Stimulated activated memory B cell treated with anti-CD40 and anti-IgM and Interleukin-4, amounts not matched to agents 10 μg/mL and 1 μg/mL and 100 μg/mL, for 72 hours (primary cell): ENCODE measurements at regions not wholly inside any gene's neighbourhood (a gene's known extent, or its start where the extent isn't known, plus 50 kb on each side); places are given as distances from the start of the nearest gene placed in this dataset.
"Not testable (repeated sequence)": the region's sequence is repeated elsewhere in the genome, so short reads cannot be mapped to it uniquely, and the experiment has no call there.

ENCODE experiments used
- ATAC-seq: fragments of 150-1000 bp; cut with Tn5 transposase; 2 replicates; pipeline ENCODE4 v1.10.0; 2021
- H3K27ac Mint-ChIP-seq: one replicate; pipeline ENCODE4 v1.8.0; 2022; ENCODE audit warnings: mild to moderate bottlenecking, mixed read lengths
- H3K27me3 Mint-ChIP-seq: one replicate; pipeline ENCODE4 v1.8.0; 2022; ENCODE audit warnings: mixed read lengths
- H3K36me3 Mint-ChIP-seq: one replicate; pipeline ENCODE4 v1.8.0; 2022; ENCODE audit warnings: mixed read lengths
- H3K4me1 Mint-ChIP-seq: one replicate; pipeline ENCODE4 v1.8.0; 2022; ENCODE audit warnings: mixed read lengths
- H3K4me3 Mint-ChIP-seq: one replicate; pipeline ENCODE4 v1.8.0; 2022; ENCODE audit warnings: mild to moderate bottlenecking, moderate library complexity, mixed read lengths
- H3K9me3 Mint-ChIP-seq: one replicate; pipeline ENCODE4 v1.8.0; 2022; ENCODE audit warnings: mixed read lengths

- Mint-ChIP-seq H3K27ac (no peak overlapping the region), H3K27me3 (peaks cover 23% of the 10 kb centered on the region), H3K36me3 (no peaks in the 10 kb centered on the region), H3K4me3 (no peak overlapping the region), H3K9me3 (peaks cover 4% of the 10 kb centered on the region), H3K4me1 (no peaks in the 10 kb centered on the region)
- no peak for ATAC-seq
Measured at GRCh38 chr7:37536706-37537105, 88.0 kb upstream of the ELMO1 start.

DNA sequence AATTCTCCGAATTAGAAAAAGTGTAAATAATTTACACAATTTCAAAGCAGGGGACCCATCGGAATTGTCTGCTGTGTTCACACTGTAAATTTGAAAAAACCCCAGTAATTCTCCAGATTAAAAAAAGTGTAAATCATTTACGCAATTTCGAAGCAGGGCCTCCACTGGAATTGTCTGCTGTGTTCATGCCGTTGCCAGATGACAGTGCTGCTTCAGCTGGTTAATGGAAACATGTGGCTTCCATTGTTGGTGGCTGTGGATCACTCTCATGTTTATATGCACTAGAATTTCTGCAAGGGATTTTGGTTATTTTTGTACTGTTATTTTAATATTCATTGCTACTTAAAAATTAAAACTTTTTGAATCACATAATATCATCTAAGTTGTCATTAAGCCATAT is 88.8 kb upstream of the ELMO1 start:
- no peak overlapping the region for H3K27ac Mint-ChIP-seq
- no peak for ATAC-seq
- H3K4me3 Mint-ChIP-seq: no peak overlapping the region
- no peaks in the 10 kb centered on the region for H3K4me1 Mint-ChIP-seq
- peaks cover 4% of the 10 kb centered on the region for H3K9me3 Mint-ChIP-seq
- no peaks in the 10 kb centered on the region for H3K36me3 Mint-ChIP-seq
- H3K27me3 Mint-ChIP-seq: peaks cover 23% of the 10 kb centered on the region

DNA sequence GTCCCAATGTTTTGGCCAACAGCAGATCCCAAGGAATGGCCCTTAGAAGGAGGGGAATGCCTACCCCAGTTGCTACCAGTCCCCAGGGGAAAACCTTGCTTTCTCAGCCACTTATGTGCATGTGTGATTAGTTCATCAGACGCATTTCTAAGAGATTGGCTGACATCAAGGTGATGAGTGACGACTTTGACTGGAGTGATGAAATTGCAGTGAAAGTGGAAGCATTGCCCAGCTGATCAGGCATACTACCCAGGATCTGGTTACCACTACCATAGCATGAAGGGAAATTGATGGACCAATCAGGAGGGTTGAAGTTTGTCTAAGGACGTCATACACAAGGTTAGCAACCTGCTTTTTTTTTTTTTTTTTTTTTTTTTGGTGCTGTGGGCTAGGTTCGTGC is 90.3 kb upstream of the ELMO1 start:
- no peaks in the 10 kb centered on the region for H3K4me1 Mint-ChIP-seq
- H3K27ac Mint-ChIP-seq: no peak overlapping the region
- H3K4me3 Mint-ChIP-seq: no peak overlapping the region
- H3K27me3 Mint-ChIP-seq: peaks cover 13% of the 10 kb centered on the region
- H3K36me3 Mint-ChIP-seq: no peaks in the 10 kb centered on the region
- no peak for ATAC-seq
- no peaks in the 10 kb centered on the region for H3K9me3 Mint-ChIP-seq

- no peaks in the 10 kb centered on the region for H3K4me1 Mint-ChIP-seq
- no peak overlapping the region for H3K4me3 Mint-ChIP-seq
- H3K36me3 Mint-ChIP-seq: no peaks in the 10 kb centered on the region
- H3K27ac Mint-ChIP-seq: no peak overlapping the region
- H3K9me3 Mint-ChIP-seq: no peaks in the 10 kb centered on the region
- H3K27me3 Mint-ChIP-seq: peaks cover 3% of the 10 kb centered on the region
- no peak for ATAC-seq
Measured at GRCh38 chr7:37540917-37541316, 92.3 kb upstream of the ELMO1 start.

DNA sequence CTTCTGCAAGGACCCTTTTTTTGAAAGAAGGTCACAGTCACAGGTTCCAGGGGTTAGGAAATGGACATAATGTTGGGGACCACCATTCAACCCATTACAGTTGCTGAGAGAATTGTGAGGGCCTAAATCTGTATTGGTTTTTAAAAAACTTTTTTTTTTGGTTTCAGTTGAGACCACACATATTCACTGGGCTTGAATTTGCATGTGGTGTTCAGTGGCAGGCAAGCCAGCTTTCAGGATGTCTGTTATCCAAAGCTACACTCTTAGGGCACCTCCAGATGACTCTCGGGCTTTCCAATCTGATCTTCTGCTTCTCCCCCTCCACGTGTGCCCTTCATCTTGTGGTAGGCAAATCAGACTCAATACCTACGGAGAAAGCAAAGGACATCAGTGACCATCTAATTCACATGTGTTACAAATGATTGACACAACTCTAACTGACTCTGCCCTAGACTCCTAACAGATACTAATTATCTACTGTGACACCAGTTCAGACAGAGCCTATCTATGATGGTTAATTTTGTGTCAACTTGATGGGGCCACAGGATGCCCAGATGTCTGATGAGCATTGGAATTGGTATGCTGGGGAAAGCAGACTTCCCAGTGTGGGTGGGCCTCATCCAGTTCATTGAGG is 93.3 kb upstream of the ELMO1 start:
- H3K27ac Mint-ChIP-seq: no peak overlapping the region
- peaks cover 3% of the 10 kb centered on the region for H3K27me3 Mint-ChIP-seq
- H3K36me3 Mint-ChIP-seq: no peaks in the 10 kb centered on the region
- H3K4me3 Mint-ChIP-seq: no peak overlapping the region
- no peaks in the 10 kb centered on the region for H3K9me3 Mint-ChIP-seq
- no peak for ATAC-seq
- H3K4me1 Mint-ChIP-seq: no peaks in the 10 kb centered on the region

DNA sequence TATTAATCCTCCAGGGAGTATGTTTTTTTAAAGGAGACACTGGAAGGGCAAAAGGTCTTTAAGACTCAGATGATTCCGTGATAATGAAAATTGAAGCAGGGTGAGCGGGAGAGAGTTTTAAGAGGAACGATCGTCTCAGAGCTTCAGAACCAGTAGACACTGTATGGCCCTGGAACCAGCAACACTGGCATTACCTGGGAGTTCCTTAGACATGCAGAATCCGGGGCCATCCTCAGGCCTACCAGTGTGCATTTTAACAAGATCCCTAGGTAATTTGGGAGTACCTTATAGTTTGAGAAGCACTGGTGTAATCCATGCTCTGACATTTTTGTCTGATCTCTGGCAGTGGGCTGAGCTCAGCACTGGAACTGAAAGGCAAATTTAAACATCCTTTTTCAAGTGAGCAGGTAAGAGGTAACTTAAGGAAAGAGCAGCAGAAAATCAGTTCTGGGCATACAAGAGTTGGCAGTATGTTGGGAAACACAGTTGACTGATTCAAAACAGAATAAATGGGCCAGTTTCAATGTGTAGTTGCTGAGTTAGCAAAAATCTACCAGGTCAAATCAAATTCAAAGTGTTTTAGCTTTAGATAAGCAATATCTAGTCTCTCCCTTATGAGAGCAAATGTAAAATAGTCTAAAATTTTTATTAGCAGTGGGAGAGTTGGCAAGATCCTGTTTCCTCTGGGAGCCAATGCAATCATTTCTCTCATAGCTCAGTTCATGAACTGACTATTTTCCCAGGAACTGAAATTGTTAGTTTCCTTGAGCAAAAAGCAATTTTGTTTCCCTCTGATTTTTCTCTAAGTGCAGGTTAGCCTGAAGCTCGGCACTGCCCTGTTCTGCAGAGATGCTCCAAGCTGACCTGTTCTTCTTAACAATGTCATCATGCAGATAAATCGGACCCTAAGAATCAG is 97.2 kb upstream of the ELMO1 start:
- H3K4me1 Mint-ChIP-seq: no peaks in the 10 kb centered on the region
- H3K4me3 Mint-ChIP-seq: no peak overlapping the region
- no peaks in the 10 kb centered on the region for H3K36me3 Mint-ChIP-seq
- peaks cover 15% of the 10 kb centered on the region for H3K27me3 Mint-ChIP-seq
- no peak overlapping the region for H3K27ac Mint-ChIP-seq
- no peak for ATAC-seq
- H3K9me3 Mint-ChIP-seq: no peaks in the 10 kb centered on the region

- no peak for ATAC-seq
- Mint-ChIP-seq H3K27ac (no peak overlapping the region), H3K27me3 (peaks cover 15% of the 10 kb centered on the region), H3K4me1 (no peaks in the 10 kb centered on the region), H3K9me3 (no peaks in the 10 kb centered on the region), H3K4me3 (no peak overlapping the region), H3K36me3 (no peaks in the 10 kb centered on the region)
Measured at GRCh38 chr7:37546677-37547076, 98.0 kb upstream of the ELMO1 start.

- ATAC-seq: no peak
- H3K27ac Mint-ChIP-seq: no peak overlapping the region
- H3K36me3 Mint-ChIP-seq: no peaks in the 10 kb centered on the region
- no peak overlapping the region for H3K4me3 Mint-ChIP-seq
- H3K4me1 Mint-ChIP-seq: no peaks in the 10 kb centered on the region
- peaks cover 15% of the 10 kb centered on the region for H3K27me3 Mint-ChIP-seq
- H3K9me3 Mint-ChIP-seq: no peaks in the 10 kb centered on the region
Measured at GRCh38 chr7:37549076-37549931, 100.6 kb upstream of the ELMO1 start.

DNA sequence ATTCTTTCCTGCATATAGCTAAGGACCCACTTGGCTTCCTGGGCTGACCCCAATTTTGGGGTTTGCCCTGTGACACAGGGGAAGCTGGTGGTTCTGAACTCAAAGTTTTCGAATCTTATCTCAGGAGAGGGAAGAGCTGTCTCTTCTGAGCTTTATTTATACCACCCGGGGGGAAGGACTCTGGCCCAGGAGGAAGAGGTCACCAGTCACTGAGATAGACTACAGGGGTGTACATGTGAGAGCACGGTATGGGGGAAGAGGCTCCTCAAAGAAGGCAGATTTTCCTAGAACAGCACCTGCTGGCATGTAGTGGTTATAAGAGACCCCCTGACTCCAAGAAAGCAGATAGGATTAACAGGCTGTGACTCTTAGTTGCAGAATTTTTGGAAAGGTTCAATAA is 101.8 kb upstream of the ELMO1 start:
- Mint-ChIP-seq H3K36me3 (no peaks in the 10 kb centered on the region), H3K4me3 (no peak overlapping the region), H3K27me3 (peaks cover 15% of the 10 kb centered on the region), H3K27ac (no peak overlapping the region), H3K4me1 (no peaks in the 10 kb centered on the region), H3K9me3 (no peaks in the 10 kb centered on the region)
- ATAC-seq: no peak

DNA sequence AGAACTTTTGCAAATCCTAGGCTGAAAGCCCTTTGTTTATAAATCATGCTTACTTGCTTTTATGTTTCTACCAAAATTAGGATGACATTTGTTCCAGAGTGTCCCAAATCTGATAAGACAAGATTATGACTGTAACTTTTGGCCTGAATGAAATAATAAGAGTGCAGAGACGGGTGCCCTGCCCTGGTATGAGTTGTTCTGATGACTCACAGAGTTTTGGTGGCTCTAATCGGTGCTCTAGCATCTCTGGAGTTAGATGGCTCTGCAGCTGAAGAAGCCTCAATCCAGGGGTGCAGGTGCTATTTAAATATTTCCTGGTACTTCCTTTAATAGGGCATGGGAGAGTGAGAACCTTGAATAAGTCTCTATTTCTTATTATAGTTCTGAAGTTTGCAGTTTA is 102.2 kb upstream of the ELMO1 start:
- H3K36me3 Mint-ChIP-seq: no peaks in the 10 kb centered on the region

DNA sequence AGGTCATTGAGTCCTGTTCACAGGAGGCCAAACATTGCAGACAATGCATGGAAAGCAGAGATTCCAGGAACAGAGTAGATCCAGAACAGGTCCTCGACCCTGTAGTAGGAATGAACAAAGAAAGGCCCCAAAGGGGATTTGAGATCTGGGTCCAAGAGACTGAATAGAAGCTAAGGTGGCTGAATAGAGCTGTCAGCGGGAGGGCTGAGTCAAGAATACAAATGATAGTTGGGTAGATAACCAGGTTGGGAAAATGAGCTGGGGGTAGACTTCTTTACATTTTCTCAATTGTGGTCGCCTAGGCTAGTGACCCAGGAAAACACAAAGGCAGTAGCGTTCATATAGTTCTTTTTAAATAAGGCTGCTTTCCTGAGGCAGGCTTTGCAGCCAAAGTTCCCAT is 103.4 kb upstream of the ELMO1 start:
- no peaks in the 10 kb centered on the region for H3K4me1 Mint-ChIP-seq
- H3K36me3 Mint-ChIP-seq: no peaks in the 10 kb centered on the region
- H3K27me3 Mint-ChIP-seq: peaks cover 12% of the 10 kb centered on the region
- no peaks in the 10 kb centered on the region for H3K9me3 Mint-ChIP-seq
- no peak overlapping the region for H3K27ac Mint-ChIP-seq
- no peak for ATAC-seq
- H3K4me3 Mint-ChIP-seq: no peak overlapping the region

More for the DNA sequence above, 102.2 kb upstream of the ELMO1 start:
- no peaks in the 10 kb centered on the region for H3K4me1 Mint-ChIP-seq
- ATAC-seq: no peak
- peaks cover 15% of the 10 kb centered on the region for H3K27me3 Mint-ChIP-seq
- no peak overlapping the region for H3K27ac Mint-ChIP-seq
- no peaks in the 10 kb centered on the region for H3K9me3 Mint-ChIP-seq
- H3K4me3 Mint-ChIP-seq: no peak overlapping the region

DNA sequence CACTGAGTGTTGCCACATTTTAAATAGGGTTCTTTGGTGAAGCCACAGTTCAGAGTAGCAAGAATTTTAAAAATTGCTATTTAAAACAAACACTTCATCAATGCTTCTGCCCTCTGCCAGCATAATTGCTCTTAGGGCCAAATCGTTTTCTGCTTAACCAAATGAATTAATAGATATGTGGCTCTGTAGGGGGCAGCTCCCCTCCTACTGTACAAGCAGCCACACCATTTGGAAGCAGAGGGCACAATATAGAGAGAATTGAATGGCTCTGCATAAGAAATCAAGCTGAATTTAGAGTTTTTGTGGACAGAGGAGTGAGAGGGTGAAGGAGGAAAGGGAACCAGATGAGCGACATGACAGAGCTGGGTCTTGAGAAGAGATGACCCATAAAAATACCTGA is 103.8 kb upstream of the ELMO1 start:
- not testable (repeated sequence) for H3K36me3 Mint-ChIP-seq, H3K9me3 Mint-ChIP-seq, H3K4me3 Mint-ChIP-seq, H3K4me1 Mint-ChIP-seq, ATAC-seq, H3K27me3 Mint-ChIP-seq, H3K27ac Mint-ChIP-seq

- H3K27me3 Mint-ChIP-seq: no peaks in the 10 kb centered on the region
- no peaks in the 10 kb centered on the region for H3K4me1 Mint-ChIP-seq
- no peak overlapping the region for H3K4me3 Mint-ChIP-seq
Measured at GRCh38 chr7:37555528-37555927, 106.9 kb upstream of the ELMO1 start.

DNA sequence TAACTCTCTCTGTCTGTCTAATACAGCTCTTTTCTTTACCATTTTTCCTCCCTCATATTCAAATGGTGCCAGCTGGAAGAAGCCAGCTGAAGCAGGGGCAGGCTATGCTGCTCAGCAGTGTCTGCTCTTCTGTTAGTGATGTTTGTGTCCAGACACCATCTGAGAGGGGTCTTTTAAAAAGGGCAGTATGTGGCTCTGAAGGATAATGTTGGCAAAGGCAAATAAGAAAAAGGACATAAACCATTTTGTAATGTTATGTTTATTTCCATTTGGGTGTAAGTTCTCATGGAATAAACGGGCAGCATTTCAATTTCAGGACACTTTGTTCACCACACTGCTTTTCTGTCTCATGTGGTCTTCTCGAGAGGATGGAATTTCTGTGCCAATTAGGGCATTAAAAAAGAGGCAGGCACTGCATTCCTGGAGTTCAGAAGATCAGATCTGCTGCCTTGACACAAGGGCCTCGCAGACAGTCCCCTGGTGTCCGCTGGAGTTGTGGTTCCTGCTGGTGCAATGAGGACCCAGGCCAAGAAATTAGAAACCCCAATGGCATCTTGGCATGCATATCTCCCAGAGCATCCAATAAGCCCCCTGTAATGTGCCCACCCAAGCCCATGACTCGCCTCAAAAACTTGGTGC is 109.0 kb upstream of the ELMO1 start:
- Mint-ChIP-seq H3K27me3 (peaks cover 10% of the 10 kb centered on the region), H3K36me3 (no peaks in the 10 kb centered on the region), H3K27ac (no peak overlapping the region), H3K9me3 (no peaks in the 10 kb centered on the region), H3K4me1 (no peaks in the 10 kb centered on the region), H3K4me3 (no peak overlapping the region)
- ATAC-seq: no peak

More at GRCh38 chr7:37555528-37555927, 106.9 kb upstream of the ELMO1 start:
- H3K9me3 Mint-ChIP-seq: no peaks in the 10 kb centered on the region
- H3K27ac Mint-ChIP-seq: no peak overlapping the region
- H3K36me3 Mint-ChIP-seq: no peaks in the 10 kb centered on the region
- no peak for ATAC-seq
